ENCODE measurements at regions not wholly inside any gene's neighbourhood (a gene's known extent, or its start where the extent isn't known, plus 50 kb on each side); places are given as distances from the start of the nearest gene placed in this dataset.

DNA sequence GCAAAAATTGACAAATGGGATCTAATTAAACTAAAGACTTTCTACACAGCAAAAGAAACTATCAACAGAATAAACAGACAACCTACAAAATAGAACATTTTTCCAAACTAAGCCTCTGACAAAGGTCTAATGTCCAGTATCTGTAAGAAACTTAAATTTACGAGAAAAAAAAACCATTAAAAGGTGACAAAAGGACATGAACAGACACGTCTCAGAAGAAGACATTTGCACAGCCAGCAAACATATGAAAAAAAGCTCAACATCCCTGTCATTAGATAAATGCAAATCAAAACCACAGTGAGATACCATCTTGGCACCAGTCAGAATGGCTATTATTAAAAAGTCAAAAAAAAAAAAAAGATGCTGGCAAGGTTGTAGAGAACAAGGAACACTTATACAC lies 70.6 kb upstream of the GRIK2 start:
- DNase-seq = no peak

- DNase-seq = no peak
Measured at GRCh38 chr6:101326411-101326810, 67.1 kb upstream of the GRIK2 start.

GRCh38 chr6:101341926-101342325 lies 51.6 kb upstream of the GRIK2 start:
- DNase-seq = no peak

Measured in NCI-H446 (cell line).